ENCODE measurements at regions not wholly inside any gene's neighbourhood (a gene's known extent, or its start where the extent isn't known, plus 50 kb on each side); places are given as distances from the start of the nearest gene placed in this dataset.
"Not testable (repeated sequence)": the region's sequence is repeated elsewhere in the genome, so short reads cannot be mapped to it uniquely, and the experiment has no call there.

DNA sequence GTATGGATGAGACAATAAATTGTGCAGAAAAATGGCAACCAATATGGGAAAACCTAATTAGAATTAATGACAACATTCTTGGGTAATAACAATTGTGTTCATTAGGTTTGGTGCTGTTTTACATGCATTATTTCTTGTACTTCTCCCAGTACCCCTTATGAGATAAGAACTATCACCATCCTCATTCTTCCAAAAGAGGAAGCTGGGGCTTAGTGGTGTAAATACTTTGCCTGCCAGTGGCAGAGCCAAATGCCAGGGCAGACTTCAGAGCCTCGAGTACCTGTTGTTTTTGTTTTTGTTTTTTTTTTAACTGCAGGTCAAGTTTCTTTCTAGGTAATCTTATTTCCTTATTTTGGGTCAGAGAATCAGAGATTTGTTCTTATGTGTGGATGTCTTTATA is 206.4 kb downstream of the RHOU start:
- no peak for DNase-seq (ENCODE audit: low spot score)

DNA sequence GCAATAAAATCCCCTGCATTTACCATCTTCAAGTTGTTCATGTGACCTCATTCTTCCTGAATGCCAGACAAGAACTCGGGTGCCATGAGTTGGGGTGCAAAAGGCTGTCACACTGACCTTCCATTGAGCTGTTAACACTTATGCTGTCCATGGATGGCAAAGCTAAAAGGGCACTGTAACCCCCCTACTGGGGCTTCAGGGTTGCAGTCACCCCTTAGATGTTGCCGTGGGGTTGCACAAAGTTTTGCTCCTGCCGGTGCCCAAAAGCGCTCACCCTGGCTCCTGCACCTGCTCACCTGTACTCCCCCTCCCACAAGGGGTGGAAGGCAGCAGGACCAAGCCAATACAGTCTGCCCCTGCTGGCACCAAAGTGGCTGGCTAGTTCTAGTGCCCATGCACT is 208.2 kb downstream of the RHOU start:
- no peak for DNase-seq (ENCODE audit: low spot score)

DNA sequence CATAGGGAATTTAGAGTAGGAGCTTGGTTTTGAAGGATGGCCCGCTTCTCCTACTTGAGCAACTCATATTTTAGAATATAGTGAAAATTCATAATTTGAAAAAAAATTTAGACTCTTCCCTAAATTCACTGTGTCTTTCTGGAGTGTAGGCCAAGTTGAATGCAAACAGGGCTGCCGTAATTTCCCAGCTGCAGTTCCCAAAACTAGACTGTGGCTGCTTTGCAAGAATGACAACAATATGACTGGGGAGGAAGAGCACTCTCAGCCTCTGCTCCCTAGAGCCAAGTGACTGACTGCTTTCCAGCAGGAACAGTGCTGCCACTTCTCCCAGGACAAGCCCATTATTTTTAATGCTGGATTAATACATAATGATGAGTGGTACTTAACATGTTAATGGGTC is 209.0 kb downstream of the RHOU start:
- DNase-seq (ENCODE audit: low spot score), result no peak

DNA sequence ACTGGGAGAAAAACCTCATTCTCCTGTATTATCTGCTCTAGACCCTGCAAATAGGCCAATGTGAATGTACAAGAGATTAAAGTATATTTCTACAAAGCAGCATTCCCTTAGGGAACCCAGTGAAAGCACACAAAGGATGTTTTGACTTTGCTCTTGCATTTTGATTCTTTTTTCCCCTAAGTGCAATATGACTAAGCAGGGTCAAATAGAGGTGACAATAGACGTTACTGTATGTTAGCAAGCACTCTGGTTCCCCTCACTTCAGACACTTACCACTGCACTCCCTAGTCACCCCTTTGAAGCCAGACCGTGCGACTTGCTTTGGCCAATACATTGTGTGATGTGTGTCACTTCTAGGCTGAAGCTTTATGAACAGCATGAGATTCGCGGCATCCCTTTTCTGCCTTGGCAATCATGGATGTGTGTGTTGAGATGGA is 209.7 kb downstream of the RHOU start:
- no peak for DNase-seq (ENCODE audit: low spot score)

DNA sequence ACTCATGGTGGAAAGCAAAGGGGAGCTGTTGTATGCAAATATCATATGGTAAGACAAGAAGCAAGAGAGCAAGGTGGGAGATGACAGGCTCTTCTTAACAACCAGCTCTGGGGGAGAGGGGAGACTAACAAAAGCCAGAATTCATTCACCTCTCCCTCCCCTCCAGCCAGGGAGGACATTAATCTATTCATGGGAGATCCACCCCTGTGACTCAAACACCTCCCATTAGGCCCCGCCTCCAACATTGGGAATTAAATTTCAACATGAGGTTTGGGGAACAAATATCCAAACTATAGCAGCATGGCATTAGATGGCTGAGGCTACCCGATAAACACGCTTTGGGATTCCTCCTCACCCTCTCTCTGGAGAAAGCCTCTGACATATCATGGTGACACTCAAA is 210.6 kb downstream of the RHOU start:
- no peak for DNase-seq (ENCODE audit: low spot score)

DNA sequence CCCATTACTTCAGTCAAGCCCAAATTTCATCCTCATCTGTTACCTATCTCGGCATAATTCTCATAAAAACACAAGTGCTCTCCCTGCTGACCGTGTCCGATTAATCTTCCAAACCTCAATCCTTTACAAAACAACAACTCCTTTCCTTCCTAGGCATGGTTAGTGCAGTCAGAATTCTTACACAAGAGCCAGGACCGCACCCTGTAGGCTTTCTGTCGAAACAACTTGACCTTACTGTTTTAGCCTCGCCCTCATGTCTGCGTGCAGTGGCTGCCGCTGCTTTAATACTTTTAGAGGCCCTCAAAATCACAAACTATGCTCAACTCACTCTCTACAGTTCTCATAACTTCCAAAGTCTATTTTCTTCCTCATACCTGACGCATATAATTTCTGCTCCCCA is 214.3 kb downstream of the RHOU start:
- not testable (repeated sequence) for DNase-seq (ENCODE audit: low spot score)

DNA sequence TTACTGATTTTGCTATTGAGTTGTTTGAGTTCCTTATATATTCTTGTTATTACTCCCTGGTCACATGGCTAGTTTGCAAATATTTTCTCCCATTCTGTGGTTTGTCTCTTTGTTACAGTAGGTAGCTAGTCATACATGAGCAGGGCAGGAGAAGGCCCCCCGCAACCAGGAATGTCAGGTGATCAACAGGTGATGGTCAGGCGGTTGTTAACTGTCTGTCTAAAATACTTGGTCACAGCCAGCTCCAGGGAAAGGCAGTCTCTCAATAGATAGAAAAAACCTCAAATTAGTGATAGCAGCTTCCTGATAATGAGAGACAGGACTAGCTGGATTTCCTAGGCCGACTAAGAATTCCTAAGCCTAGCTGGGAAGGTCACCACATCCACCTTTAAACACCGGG is 217.9 kb downstream of the RHOU start:
- DNase-seq (ENCODE audit: low spot score), result no peak

DNA sequence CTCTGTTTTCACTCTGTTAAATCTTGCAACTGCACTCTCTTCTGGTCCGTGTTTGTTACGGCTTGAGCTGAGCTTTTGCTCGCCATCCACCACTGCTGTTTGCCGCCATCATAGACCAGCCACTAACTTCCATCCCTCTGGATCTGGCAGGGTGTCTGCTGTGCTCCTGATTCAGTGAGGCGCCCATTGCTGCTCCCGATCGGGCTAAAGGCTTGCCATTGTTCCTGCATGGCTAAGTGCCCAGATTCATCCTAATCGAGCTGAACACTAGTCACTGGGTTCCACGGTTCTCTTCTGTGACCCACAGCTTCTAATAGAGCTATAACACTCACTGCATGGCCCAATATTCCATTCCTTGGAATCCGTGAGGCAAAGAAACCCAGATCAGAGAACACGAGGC is 218.5 kb downstream of the RHOU start:
- peak; percentile 29 for DNase-seq (ENCODE audit: low spot score)

DNA sequence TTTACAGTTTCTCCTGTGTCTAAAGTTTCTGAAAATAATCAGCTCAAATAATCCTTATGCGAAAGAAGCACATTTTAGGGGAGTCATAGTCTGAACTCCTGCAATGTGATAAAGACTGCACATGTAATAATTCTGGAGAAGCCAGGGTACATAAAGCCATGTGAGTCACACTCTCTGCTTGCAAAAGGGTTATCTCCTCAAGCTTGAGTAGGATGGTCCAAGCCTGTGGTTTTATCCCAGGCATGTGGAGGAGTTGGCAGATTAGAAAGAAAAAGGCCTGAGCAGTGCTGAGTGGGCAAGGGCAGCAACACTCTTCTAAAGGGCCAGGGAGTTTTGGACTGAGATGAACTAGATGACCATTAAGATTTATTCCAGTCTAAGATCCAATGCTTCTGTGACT is 220.4 kb downstream of the RHOU start:
- DNase-seq (ENCODE audit: low spot score), result no peak

DNA sequence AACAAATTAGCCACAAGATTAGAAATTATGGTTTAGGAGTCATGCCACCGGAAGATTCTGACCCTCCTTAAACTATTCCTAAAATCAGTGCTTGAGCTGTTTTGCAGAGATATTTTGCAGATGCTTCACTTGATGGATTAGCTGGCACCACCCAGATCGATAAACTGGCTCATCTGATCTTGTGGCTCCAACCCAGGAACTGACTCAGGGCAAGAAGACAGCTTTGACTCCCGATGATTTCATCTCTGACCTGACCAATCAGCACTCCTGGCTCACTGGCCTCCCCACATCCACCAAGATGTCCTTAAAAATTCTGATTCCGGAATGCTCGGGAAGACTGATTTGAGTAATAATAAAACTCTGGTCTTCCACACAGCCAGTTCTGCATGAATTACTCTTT is 221.6 kb downstream of the RHOU start:
- DNase-seq (ENCODE audit: low spot score), result no peak

DNA sequence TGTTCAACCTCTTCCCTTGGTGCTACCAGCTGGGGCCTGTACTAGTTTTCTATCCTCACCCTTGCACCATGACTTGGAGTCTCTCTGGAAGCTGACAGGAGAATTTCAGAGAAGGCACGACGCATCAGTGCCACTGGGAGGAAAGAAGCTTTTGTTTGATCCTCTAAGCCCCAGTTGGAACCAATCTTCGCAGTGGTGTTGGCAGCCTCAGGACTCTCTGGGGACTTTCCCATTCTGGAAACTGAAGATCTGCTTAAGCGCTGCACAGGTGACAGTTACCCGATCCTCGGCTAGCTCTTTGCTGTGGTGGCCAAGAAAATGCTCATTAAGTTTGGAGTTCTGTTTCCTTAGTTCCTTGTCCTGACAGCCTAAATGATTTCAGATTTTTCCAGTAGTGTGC is 222.3 kb downstream of the RHOU start:
- no peak for DNase-seq (ENCODE audit: low spot score)

DNA sequence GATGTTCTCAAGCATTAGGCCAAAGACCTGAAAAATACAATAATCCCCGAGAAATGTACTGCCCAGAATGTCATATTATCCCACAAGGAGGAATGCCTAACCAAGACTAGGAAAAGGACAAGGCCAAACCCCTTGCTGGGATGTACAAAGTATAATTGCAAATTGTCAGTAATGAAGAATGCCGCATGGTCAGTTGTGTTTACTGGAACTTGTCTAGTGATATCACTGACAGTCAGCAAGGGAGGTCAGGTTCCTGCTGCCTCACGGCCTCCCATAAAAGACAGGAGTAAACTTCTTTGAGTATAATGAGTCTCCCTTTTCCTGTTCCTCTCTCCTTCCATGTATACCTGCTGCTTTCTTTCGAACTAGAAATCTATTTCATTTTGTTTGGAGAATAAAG is 222.8 kb downstream of the RHOU start:
- DNase-seq (ENCODE audit: low spot score), result no peak

DNA sequence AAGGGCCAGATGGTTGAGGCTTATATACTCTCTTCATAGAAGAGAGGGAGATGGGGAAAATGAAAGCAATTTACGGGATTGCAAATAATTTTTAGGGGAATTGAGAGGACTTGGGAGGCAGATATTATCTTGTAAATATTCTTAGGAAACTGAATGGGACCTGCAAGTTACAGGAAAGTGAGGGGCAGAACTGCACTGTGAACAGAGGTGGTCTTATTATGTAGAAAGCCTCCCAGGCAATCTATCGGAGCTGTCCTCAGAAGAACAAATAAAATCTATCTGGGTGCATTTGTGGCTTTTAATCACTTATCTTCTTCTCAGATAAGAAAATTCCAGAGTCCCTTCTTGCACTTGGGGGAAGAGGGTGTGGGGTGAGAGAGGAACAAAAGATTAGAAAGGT is 223.5 kb downstream of the RHOU start:
- no peak for DNase-seq (ENCODE audit: low spot score)

DNA sequence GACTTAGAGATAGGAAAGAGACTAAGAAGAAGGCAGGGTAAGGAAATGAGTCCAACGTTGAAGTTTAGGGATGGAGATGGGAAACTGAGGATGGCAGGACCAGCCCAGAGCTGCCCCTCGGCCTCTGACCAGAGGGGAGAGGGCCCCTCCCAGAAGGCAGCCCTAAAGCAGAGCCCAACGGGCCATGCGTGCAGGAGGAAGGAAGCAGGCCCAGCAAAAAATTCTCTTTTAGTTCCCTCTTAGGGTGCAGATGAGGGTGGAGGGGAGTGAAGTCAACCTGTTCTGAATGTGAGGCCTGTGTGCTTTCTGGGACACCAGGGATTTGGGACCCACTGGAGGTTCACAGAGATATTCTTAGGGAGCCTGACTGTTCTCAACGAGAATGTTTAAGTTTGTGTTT is 225.4 kb downstream of the RHOU start:
- DNase-seq (ENCODE audit: low spot score), result no peak

DNA sequence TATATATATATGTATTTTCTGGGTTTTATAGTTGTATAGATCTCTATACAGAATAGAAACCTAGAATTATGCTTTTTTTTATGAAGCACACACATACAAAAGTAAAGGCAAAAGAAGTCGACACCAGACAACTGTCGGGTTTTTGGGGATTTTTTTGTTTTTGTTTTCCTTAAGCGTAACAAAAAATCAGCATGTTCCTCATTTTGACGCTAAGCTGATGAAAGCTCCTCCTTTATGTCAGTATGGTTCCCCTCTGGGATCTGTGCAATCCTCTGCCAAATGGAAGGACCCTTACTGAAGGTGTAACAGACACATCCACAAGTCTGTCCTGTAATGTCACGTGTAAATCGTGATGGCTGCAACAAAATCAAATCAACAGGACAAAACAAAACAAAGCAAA is 226.2 kb downstream of the RHOU start:
- DNase-seq (ENCODE audit: low spot score), result no peak

DNA sequence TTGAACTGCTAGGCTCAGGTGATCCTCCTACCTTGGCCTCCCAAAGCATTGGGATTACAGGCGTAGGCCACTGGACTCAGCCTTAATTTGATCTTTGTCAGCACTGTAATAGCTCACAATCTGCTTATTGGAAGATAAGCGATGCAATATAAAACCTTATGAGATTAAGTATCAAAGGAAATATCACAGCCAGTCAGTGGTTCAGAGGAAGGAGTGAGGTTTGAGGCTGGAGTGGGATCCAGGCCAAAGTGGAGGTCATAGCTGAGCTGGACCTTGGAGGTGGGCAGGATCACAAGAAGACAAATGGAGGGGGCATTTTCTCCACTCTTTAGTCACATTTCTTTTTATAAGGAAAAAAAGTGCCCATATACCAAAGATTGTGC is 228.5 kb downstream of the RHOU start:
- no peak for DNase-seq (ENCODE audit: low spot score)

DNA sequence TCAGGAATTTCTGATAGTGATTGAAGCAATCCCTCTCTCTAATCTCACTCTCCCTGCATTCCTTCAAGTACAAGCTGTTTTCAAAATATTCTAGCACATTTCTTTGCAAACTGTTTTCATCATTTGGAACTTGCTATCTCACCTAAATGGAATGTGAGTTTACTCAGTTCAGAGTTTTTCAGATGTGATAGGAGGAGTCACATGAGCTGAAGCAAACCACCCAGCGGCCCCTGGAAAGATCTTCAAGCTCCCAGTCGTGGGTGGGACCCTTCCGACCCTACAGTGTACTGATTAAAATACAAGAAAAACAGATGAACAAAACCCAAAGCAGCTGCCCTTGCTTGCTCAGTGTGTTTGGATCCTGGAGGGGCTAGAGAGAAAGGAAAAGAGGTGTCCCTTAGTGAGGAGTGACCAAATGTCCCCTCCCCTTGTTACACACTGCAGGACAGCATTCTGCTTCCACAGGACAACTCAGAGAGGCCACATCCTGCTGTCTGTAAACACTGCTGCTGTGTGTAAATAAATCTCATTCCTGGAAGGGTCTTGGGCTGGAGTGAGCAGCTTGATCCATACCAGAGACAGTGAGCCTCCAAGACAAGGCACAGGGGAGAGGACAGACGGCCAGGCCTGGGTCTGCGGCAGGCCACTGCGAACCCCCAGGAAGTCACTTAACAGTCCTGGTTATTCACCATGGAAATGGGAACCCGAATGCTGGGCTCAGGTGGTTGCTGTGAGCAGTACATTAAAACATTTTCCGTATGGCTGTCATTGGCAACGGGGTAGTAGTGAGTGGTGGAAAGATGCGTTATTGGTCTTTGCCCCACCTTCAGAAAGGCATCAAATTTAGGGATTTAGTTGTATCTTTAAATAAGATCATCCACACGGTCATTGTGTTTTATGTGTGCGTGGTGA is 229.2 kb downstream of the RHOU start:
- no peak for DNase-seq (ENCODE audit: low spot score)

DNA sequence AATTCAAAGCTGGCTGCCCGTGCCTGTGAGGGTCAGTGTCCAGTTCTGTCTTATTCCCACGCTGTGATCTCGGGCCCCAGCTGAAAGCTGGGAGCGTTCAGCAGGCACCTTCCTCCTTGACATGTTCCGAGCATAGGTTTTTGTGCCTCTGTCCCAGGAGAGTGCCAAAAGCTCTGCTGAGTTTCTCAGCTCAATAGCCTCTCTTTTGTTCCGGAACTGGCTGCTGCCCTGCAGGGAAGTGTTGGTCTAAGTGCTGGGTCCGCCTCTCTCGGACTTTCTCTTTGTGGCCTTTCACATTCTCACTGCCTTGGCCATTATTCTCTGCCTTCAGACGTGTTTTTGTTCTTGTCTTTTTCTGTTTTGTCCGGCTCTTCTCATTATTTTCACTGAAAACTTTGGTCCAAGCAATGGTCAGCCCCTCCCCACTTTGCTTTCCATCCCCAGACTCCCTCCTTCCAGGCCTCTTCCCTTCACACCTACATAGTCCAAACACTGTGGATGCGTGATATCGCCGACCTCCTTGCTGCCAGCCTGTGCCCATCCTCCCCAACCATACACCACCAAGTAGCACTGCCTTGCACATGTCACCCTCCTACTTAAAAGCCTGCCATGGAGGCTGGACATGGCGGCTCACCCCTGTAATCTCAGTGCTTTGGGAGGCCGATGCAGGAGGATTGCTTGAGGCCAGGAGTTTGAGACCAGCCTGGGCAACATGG is 233.8 kb downstream of the RHOU start:
- DNase-seq (ENCODE audit: low spot score), result no peak

DNA sequence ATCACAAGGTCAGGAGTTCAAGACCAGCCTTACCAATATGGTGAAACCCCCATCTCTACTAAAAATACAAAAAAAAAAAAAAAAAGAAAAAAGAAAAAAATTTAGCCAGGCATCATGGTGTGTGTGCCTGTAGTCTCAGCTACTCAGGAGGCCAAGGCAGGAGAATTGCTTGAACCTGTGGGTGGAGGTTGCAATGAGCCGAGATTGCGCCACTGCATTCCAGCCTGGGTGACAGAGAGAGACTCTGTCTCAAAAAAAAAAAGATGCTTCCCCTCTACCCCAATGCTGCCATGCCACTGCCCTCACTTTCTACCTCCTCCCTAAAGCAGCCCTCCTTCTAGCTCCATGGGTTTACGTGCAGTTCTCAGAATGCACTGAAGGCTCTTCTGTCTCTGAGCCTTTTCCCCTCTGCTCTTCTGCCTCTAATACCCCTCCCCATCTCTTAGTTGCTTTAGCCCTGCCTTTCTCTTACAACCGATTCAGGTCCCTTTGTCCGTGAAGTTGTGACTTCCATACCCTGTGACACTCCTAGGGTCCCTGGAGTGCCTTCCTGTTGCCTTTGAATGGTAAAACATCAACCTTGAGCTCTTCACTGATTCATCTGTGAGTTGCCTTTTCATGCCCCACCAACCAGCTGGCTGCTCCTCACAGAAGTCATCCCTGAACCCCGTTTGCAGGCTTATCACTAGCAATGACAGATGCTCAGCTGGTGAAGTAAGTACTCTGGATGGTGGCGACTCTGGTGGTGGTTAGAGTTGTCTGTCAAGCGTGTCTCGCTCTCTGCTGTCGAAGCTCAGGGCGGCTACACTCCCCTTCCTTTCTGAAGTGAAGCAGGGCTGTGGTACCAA is 234.9 kb downstream of the RHOU start:
- DNase-seq (ENCODE audit: low spot score), result no peak

DNA sequence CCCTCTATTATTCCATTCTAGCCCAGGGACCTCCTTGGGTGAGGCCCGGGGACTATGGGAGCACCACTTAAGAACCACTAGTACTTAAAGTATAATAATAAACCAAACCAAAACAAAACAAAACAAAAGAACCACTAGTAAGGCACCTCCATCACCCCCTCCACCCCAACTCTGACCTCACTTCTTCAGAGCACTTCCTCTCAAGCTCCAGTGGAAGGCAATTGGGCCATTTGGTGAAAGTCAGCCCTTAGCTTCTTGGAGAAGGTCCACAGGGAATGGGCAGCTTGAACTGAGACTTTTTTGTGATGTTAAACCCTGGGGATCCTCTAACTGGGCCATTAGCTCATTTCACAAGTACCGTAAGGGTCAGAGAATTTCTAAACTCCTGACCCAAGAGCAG is 237.3 kb downstream of the RHOU start:
- DNase-seq (ENCODE audit: low spot score), result no peak

DNA sequence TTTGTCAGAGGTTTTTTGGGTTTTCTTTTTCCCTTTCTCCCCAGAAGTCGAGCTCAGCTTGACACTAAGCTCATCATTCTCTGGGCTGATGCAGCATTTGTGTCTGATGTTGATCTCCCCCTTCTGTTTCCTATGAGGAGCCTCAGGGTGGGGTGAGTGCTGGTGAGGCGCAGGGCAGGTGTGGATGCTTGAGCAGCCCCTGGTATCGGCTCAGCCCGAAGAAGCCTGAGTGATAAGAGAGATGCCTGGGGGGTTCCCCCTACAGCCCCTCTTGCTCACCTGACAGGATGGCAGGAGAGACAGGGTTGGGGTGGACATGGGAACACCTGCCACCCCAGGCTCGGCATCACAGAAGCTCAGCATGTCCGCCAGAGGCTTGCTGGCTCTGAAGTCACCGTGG is 239.0 kb downstream of the RHOU start:
- DNase-seq (ENCODE audit: low spot score), result no peak

DNA sequence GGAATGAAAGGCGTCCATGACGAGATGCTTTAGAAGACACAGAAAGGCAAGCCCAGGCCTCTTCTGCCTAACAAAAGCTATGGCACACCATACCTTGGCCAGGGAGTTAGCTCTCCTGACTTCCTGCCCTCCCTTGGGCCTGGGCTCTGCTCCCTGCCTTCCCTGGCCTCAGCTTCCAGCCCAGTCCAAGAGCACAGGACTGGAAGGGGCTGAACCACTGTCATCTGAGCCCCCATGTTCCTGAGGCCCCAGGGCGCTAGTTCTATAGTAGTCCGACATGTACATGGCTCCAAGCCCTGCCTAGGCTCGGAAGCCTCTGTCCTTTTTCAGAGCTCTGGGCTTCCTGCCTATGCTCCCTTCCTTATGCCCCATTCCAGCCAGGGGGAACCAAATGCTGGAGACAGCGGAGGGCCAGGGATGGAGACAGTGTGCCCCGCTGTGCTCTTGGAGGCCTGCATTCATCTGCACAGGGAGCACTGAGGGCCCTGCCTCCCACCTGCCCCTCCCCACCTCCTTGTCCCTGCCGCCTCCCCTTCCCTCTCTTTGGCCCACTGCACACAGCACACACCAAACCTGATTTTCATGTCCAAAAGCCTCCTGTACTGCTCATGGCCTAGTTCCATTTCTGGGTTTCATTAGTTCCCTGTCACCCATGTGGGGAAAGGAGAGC is 240.1 kb downstream of the RHOU start:
- DNase-seq (ENCODE audit: low spot score), result no peak

All from mucosa of gallbladder (tissue), 1 donor.